NCI-H2227 treated with DMSO at 0.1 percent for 48 hours (cell line): ENCODE measurements at regions not wholly inside any gene's neighbourhood (a gene's known extent, or its start where the extent isn't known, plus 50 kb on each side); places are given as distances from the start of the nearest gene placed in this dataset.

ENCODE experiments used
- DNase-seq: peaks from one replicate; lab custom pipeline; 2025; lab: John Stamatoyannopoulos, UW

DNA sequence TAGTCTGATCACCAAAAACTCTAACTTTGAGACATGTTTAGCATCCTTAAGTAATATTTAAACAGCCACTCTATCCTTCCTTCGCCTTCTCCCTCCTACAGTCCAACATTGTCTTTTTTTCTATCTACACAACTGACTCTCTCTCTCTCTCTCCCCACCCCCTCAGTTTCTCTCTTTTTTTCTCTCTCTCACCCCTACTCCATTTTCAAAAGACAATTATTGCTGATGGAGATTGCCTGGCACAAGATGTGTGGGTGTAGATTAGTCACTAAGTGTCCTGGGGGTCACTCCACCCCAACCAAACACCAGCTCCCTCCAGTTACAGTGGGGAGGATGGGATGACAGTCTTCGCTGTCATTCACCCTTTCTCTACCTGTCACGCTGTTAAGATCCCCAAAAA, 94.5 kb upstream of the NFIA start:
- DNase-seq = no peak

- DNase-seq = no peak
Observed at GRCh38 chr1:60984062-60984799, 98.1 kb upstream of the NFIA start.

GRCh38 chr1:60983701-60984061, 98.7 kb upstream of the NFIA start:
- DNase-seq = no peak

DNA sequence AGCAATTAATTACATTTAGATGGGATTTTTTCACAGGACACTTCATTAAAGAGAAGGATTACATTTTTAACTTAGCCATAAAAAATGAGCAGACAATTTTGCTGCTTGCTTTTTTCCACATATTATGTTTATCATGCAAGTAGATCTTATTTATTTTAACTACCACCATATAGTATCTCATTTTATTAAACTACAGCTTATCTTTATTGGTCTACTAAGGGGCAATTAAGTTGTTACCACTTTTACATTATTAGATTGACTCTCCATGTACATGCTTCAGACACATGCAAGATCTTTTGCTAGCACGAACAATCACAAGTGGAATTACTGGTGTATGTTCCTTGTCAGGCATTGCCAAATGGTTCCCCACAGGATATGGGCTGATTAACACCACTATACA, 99.8 kb upstream of the NFIA start:
- DNase-seq = no peak

- DNase-seq = no peak
Observed at GRCh38 chr1:60981357-60981756, 101.0 kb upstream of the NFIA start.

DNA sequence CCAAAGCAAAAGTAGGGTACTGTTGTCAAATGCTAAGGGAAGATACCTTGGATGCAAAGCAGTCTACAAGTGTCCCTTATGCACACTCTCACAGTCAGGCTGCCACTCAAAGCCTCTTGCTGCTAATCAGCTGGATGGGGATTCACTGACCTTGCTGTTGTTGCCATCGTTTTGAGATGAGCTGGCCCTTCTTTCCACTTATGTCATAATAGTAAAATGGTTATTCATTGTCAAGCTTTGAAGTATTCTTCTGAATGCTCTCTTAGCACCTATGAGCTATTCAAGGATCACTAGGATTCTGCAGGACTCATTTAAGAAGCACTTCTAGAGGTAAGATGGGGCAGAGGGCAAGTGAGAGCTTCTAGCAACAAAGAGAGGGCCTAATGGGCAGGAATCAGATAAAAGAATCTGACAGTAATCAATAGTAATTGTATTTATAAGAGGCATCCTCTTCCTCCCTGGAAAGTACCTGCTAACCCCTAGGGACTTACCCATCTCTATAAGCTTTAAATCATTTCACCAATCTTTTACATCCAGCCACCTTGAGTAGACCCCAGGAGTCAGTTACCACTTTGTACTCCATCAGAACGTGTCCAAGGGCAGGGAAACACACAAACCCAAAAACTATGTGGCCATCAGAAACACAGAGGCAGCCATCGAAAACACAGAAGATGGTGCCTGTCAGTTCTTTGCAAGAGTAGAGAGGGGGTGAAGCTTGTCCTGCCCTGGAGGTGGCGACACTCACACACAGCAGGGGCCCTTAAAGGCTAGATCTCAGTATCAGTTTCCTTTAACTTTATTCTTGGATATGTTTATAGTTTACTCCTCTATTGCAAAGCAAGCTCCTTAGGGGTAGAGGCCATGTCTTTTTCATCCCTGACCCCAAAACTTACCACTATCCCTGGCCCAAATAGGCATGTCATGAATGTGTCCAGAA, 103.7 kb upstream of the NFIA start:
- no peak for DNase-seq

GRCh38 chr1:60977661-60978060, 104.7 kb upstream of the NFIA start:
- no peak for DNase-seq

GRCh38 chr1:60974524-60975372, 107.6 kb upstream of the NFIA start:
- DNase-seq = peak; percentile 16

DNA sequence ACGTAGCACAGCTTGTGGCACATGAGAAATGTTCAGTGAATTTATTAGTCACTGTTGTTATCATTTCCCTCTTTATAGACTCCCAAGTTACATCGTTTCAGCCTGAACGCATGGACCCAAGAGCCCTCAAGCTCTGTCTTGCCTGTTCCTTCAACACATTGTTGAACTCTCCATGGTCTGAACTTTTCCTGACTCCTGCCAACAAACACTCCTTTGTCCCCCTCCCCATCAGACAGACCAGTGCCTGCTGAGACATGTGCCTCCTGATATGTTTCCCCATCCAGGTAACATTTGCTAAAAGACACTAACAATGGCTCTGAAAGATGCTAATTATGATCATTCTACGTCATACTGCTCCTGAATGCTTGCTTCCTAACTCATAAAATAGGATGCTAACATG, 108.7 kb upstream of the NFIA start:
- DNase-seq = no peak

DNA sequence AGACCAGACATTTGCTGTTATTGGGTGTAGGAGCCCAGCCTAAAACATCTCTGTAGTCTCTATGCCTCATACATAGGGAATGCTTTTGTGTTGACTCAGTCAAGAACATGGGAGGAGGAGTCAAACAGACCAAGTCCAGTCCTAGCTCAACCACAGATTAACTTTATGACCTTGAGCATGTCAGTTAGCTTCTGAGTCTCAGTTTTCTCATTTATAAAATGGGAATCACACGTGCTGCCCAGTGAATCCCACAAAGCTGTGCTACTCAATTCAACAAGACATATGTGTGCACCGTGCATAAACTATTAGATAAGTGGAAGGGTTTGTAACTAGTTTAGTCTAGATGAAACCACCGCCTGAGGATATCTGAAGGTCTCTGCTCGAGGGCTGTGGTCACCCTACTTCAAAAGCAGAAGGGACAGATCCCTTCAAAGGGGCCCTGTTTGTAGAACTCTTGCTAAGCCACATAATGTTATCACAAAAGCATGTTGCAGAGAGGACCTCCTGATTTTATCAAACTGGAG, 109.5 kb upstream of the NFIA start:
- DNase-seq = no peak

GRCh38 chr1:60971330-60971729, 111.0 kb upstream of the NFIA start:
- DNase-seq = no peak

- DNase-seq = peak; percentile 43
Observed at GRCh38 chr1:60969971-60970509, 112.3 kb upstream of the NFIA start.

DNA sequence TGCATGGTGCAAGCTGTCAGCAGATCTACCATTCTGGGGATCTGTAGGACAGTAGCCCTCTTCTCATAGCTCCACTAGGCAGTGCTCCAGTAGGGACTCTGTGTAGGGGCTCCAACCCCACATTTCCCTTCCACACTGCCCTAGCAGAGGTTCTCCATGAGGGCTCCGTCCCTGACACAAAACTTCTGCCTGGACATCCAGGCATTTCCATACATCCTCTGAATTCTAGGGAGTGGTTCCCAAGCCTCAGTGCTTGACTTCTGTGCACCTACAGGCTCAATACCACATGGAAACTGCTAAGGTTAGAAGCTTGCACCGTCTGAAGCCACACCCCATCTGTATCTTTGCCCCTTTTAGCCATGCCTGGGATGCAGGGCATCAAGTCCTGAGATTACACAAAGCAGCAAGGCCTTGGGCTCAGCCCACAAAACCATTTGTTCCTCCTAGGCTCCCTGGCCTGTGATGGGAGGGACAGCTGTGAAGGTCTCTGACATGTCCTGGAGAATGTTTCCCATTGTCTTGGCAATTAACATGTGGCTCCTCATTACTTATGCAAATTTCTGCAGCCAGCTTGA, 117.0 kb upstream of the NFIA start:
- DNase-seq = no peak

GRCh38 chr1:60963167-60963940, 119.0 kb upstream of the NFIA start:
- DNase-seq = no peak

- no peak for DNase-seq
Observed at GRCh38 chr1:60960891-60961461, 121.4 kb upstream of the NFIA start.

DNA sequence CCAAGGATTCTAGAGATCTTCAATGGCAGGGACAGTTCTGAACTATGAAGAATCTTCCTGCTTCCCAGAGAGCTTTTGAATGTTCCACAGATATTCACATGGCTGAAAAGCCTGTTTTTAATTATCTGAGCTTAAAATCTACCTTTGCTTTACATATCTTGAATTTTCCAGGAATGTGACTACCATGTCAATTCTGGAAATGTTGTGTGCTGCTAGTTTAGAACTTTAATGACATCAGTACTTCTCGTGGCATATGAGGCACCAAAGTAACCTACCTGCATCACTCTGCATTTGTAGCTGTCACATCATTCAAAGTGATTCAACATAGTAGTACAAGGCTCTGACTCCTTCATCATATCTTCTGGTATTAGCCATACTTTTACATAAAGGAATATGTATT, 122.7 kb upstream of the NFIA start:
- no peak for DNase-seq

- no peak for DNase-seq
Observed at GRCh38 chr1:60958001-60958400, 124.4 kb upstream of the NFIA start.

GRCh38 chr1:60956520-60956919, 125.8 kb upstream of the NFIA start:
- no peak for DNase-seq

DNA sequence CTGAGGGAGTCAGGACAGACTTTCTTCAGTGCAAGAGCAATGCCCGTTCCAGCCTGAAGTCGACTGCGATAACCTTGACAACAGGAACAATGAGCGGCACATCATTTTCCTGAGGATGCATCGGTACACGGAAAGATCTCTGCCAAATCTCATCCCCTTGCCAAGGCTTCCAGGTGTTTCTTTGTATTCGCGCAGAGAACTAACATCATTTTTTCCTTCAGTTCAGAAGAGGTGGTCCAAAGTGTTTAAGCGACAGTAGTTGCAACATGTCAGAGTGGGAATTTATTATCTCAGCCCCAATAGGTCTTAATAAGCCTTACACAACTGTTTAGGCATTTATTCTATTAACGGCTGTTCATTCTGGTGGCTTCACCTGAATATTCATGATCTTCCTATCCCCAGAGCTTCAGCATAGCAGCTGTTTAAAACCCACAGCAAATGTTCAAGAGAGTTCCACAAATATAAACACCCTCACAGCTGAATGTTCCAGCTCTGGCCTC, 129.7 kb upstream of the NFIA start:
- no peak for DNase-seq
